Activated naive CD4-positive, alpha-beta T cell treated with anti-CD3 and anti-CD28 coated beads, Interleukin-2, amount 50 U/mL, for 72 hours (primary cell): ENCODE measurements at regions not wholly inside any gene's neighbourhood (a gene's known extent, or its start where the extent isn't known, plus 50 kb on each side); places are given as distances from the start of the nearest gene placed in this dataset.
A peak's percentile ranks its signal among the peaks of the same experiment; 100 is the strongest.

Experiments
- ATAC-seq, 2 donors: fragments of 150-1000 bp; cut with Tn5 transposase; 2 replicates each; pipeline ENCODE4 v1.10.0; 2021; ENCODE audit warnings: mild to moderate bottlenecking in 2 of 2, moderate library complexity in 2 of 2
- DNase-seq, 2 donors: peaks; one replicate each; pipeline ENCODE4 v3.0.0; 2021 to 2022; ENCODE audit warnings: low spot score in 2 of 2
- H3K27ac Mint-ChIP-seq, 2 donors: one replicate each; pipeline ENCODE4 v1.8.0; 2022; ENCODE audit warnings: mild to moderate bottlenecking in 2 of 2, mixed read lengths in 2 of 2
- H3K36me3 Mint-ChIP-seq, 2 donors: one replicate each; pipeline ENCODE4 v1.8.0; 2022; ENCODE audit warnings: mixed read lengths in 2 of 2
- H3K9me3 Mint-ChIP-seq, 2 donors: one replicate each; pipeline ENCODE4 v1.8.0; 2022; ENCODE audit warnings: mixed read lengths in 2 of 2

- H3K9me3 Mint-ChIP-seq = peaks cover 0 to 4% of the 10 kb centered on the region in 2 donors
- ATAC-seq = no peak
- H3K36me3 Mint-ChIP-seq = peaks cover 0 to 8% of the 10 kb centered on the region in 2 donors
- DNase-seq = no peak
- no peak overlapping the region for H3K27ac Mint-ChIP-seq
Observed at GRCh38 chr13:109853153-109853552, 66.8 kb upstream of the IRS2 start.

DNA sequence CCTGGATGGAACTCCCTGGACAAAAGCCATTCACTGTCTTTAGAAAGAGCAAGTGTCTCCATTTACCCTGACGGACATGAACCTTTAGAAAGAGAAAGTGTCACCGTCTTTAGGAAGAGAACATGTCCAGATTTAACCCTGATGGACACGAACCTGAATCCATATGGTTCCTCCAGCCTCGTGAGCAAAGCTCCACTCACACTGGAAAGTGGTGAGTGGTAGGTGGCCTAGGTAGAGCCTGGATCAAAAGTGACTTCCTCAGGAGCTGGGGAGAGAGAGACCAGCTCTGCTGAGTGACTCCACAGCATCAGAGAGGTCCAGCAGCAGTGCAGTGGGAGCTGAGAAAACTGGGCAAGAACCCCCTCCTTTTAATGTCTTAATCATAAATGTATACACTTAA, 59.8 kb upstream of the IRS2 start:
- Mint-ChIP-seq H3K9me3 (no peaks in the 10 kb centered on the region), H3K36me3 (no peaks in the 10 kb centered on the region), H3K27ac (no peak overlapping the region)
- no peak for DNase-seq
- ATAC-seq = no peak

- ATAC-seq (no peak), DNase-seq (no peak)
- no peak overlapping the region for H3K27ac Mint-ChIP-seq
- no peaks in the 10 kb centered on the region for H3K9me3 Mint-ChIP-seq
- no peaks in the 10 kb centered on the region for H3K36me3 Mint-ChIP-seq
Observed at GRCh38 chr13:109844396-109844795, 58.0 kb upstream of the IRS2 start.

GRCh38 chr13:109843695-109844094, 57.3 kb upstream of the IRS2 start:
- Mint-ChIP-seq H3K36me3 (no peaks in the 10 kb centered on the region), H3K9me3 (no peaks in the 10 kb centered on the region), H3K27ac (no peak overlapping the region)
- DNase-seq (no peak), ATAC-seq (no peak)

DNA sequence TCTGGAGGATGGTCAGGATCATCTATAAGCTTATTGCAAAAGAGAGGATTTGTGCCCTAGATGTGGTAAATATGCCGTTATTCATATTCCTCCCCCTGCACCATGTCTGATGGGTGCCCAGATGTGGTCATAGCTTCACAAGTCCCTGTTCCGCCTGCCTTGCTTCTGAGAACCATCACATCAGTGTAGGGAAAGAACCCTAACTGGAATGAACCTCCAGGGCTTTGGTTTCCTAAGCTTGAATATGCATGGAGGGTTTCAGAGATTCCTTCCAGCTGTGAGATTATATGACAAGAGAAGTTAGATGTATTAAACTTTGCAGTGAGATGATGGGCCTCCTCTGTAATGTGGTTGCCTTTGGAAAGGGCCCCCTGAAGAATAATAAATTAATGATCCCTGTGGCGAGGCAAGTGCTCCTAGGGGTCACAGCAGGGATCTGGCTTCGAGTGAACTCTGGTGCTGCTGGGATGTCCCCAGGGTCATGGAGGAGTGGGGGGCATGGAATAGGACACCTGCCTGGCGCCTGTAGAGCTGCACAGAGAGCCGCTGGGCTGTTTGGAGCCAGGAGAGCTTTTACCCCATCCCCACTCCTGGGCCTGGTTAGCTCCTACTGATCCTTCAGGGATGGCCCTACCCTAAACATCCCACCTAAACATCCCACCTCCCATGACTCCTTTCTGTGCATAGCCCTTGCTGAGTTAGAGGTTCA, 56.0 kb upstream of the IRS2 start:
- no peaks in the 10 kb centered on the region for H3K9me3 Mint-ChIP-seq
- H3K36me3 Mint-ChIP-seq = no peaks in the 10 kb centered on the region
- no peak overlapping the region for H3K27ac Mint-ChIP-seq
- no peak for ATAC-seq
- DNase-seq = no peak

GRCh38 chr13:109840893-109841287, 54.5 kb upstream of the IRS2 start:
- ATAC-seq = no peak
- Mint-ChIP-seq H3K27ac (no peak overlapping the region), H3K9me3 (no peaks in the 10 kb centered on the region), H3K36me3 (no peaks in the 10 kb centered on the region)
- DNase-seq = no peak

DNA sequence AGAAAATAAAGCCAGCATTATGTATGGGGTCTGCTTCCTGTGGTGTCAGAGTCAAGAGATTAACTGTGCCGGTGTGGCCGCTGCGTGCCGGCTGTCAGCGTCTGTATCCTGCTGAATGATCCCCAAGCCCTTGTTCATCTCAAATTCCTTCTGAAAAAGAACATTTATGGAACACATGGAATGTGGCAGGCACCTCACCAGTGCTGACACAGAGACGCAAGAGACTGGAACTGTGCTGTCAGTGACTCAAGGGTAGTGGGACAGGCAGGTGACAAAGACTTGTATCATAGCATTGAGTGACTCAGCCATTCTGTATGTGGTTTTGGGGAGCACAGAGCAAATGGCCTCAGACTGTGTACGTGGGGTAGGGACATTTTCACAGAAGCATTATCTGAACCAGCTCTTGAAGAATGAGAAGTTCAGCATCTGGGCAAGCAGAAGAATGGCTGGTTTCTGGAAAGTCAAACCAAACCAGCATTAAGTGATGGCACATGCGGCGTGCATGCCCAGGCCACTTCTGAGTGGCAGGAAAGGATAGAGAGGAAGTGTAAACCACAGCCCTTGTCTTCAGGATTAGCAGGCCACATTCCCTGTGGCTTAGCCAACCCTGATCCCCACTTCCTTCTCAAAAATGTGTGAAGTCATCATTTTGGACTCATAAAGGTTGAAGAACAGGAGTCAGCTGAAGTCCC, 54.0 kb upstream of the IRS2 start:
- no peaks in the 10 kb centered on the region for H3K9me3 Mint-ChIP-seq
- no peaks in the 10 kb centered on the region for H3K36me3 Mint-ChIP-seq
- DNase-seq (peak in 1 of 2 donors; percentile 7), ATAC-seq (peak; percentile 95 to 99)
- no peak overlapping the region for H3K27ac Mint-ChIP-seq

DNA sequence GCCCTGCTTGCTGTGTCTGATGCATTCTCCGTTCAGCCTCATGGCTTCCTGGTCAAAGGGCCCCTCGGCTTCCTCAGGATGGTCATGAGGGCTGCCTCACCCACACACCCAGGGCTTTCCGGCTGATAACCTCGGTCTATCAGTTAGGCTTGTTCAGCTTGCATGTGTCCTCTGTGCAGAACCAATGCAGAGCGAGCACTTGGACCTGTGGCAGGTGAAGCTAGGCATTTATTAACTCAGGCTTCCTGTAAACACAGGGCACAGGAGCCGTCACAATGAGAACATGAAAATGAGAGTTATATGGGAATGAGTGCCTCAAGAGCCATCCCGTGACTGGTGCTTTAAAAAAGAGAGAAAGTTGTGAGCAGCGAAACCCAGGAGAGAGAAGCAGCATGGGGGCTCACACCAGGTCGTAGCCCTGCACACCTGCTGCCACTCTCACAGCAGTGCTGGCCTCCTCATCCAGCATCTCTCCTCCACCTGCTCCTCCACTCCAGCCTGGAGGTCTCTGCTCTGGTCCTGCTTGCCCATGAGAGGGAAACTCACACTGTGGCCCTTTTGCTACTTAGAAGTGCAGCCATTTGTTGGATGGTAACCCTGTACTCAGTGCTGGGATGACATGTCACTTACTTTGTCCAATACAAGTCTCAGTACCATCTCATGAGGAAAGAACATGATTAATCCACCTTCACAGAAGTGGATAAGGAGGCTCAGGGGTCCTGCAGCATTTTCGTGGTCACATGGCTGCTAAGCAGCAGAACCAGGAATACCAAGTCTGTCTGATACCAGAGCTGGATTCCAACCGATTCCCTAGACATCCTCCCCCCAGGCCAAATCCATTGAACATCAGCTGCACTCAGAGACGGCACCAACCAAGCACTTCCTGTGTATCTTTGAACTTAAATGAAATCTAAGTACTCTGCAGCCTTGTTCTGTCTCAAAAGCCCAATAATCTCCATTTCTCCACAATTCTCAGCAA, 50.5 kb upstream of the IRS2 start:
- DNase-seq (no peak), ATAC-seq (no peak)
- no peaks in the 10 kb centered on the region for H3K9me3 Mint-ChIP-seq
- no peak overlapping the region for H3K27ac Mint-ChIP-seq
- H3K36me3 Mint-ChIP-seq = peaks cover 0 to under 1% of the 10 kb centered on the region in 2 donors
